ENCODE measurements at regions not wholly inside any gene's neighbourhood (a gene's known extent, or its start where the extent isn't known, plus 50 kb on each side); places are given as distances from the start of the nearest gene placed in this dataset.

DNA sequence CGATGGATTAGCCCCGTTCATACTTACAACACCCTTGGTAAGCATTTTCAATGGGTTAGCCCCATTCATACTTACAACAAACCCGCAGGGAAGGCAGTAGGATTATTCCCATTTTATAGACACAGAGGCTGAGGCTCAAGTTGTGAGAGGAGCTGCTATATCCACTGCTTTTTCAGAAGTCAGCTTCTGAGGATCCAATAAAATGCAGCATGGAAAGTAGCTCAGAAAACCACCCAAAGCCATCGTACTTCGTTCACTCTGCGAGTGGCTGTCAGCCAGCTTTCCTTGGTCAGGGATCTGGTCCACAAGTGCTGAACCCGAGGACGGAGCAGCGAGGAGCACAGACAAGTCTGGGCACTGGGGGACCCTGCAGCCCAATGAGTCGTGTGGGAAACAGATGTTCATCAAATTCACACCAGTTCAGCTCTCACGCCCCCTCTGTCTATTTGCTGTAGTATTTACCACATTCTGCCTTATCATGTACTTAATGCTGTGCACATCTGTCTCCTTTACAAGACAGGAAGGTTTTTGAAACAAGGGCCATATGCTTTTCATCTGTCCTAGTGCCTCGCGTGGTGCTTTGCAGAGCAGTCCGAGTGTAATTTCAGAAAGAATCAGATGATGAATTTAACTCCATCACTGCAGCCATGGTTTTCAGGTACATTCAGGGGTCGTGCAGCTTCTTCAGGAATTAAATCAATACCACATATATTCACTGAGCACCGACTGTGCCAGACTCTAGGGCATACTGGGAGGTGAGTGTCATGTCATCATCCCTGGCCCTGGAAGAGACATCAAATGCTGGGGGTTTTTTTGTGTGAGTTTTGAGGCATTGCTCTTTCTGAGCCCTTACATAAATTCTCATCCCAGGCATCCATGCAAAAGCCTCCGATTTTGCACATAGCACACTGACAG lies 256.9 kb downstream of the CDH26 start:
- Mint-ChIP-seq H3K4me1 (ENCODE audit: low read depth) (peaks cover 3% of the 10 kb centered on the region), H3K27ac (ENCODE audit: unreplicated experiment) (no peak overlapping the region), H3K9me3 (ENCODE audit: low read depth) (no peaks in the 10 kb centered on the region), H3K4me3 (ENCODE audit: unreplicated experiment) (no peak overlapping the region), H3K36me3 (ENCODE audit: low read depth) (no peaks in the 10 kb centered on the region), H3K27me3 (ENCODE audit: low read depth) (peaks cover 23% of the 10 kb centered on the region)
- no peak for DNase-seq (ENCODE audit: low spot score)
- TF ChIP-seq, protein P1, sequence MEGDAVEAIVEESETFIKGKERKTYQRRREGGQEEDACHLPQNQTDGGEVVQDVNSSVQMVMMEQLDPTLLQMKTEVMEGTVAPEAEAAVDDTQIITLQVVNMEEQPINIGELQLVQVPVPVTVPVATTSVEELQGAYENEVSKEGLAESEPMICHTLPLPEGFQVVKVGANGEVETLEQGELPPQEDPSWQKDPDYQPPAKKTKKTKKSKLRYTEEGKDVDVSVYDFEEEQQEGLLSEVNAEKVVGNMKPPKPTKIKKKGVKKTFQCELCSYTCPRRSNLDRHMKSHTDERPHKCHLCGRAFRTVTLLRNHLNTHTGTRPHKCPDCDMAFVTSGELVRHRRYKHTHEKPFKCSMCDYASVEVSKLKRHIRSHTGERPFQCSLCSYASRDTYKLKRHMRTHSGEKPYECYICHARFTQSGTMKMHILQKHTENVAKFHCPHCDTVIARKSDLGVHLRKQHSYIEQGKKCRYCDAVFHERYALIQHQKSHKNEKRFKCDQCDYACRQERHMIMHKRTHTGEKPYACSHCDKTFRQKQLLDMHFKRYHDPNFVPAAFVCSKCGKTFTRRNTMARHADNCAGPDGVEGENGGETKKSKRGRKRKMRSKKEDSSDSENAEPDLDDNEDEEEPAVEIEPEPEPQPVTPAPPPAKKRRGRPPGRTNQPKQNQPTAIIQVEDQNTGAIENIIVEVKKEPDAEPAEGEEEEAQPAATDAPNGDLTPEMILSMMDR (IDR thresholded peaks at IDR 0.05): peak; percentile 9

DNA sequence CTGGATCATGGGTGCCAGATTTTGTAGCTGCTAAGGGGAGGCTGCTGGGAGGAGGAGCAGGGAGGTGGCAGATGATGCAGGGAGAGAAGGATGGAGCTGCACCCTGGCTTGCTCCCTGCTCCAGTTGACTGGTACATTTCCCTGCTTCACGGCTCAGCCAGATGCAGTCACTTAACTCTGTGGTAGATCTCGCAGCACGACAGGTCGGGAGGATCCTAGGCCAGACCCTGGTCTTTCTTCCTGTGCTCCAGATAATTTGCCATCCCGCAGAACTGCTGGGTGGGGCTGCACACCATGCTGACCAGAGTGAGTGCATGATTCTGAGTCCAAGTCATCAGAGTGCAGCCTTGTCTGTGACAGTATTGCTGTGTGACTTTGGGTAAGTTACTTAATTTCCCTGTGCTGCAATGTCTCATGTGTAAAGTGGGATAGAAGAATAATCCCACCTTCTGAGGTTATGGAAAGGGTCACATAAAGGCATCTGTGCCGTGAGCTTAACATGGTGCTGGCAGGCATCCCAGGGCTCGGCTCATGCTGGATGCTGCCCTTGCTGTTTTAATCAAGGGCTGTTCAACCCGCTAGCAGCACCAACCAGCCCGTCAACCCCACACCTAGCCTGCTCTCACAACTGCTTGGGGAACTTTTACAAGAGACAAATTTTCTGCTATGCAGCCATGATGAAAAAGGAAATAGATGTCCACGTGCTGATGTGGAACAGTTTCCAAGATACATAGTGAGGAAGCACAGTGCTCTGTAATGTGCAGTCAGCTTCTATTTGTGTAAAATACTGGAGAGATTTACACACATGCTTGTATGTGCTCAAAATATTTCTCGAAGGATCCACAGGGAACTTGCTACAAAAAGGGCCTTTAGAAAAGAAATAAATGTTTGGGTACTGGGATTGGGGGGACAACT lies 257.9 kb downstream of the CDH26 start:
- Mint-ChIP-seq H3K4me1 (ENCODE audit: low read depth) (peaks cover 2% of the 10 kb centered on the region), H3K4me3 (ENCODE audit: unreplicated experiment) (no peak overlapping the region), H3K9me3 (ENCODE audit: low read depth) (no peaks in the 10 kb centered on the region), H3K27ac (ENCODE audit: unreplicated experiment) (no peak overlapping the region), H3K27me3 (ENCODE audit: low read depth) (peaks cover 21% of the 10 kb centered on the region), H3K36me3 (ENCODE audit: low read depth) (no peaks in the 10 kb centered on the region)
- DNase-seq (ENCODE audit: low spot score): no peak
- TF ChIP-seq, protein P1 (IDR thresholded peaks at IDR 0.05): no peak

DNA sequence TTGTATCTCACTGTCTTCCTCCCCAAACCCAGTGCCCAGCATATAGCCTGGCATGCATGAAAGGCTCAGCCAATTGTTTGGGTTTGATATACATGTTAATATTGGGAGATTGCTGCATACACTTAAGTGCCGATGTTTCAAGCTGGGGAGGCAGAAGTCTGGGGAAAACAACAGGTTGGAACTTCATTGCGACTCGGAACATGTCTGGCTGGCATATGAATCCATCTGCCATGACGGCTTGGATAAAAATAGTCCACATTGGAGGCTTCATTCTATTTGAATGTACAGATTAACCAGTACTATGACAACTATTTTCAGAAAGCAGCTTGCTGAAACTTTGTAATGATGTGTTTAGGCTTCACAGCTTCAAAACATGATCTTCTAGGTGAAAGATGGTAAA lies 261.0 kb downstream of the CDH26 start:
- Mint-ChIP-seq H3K27ac (ENCODE audit: unreplicated experiment) (no peak overlapping the region), H3K9me3 (ENCODE audit: low read depth) (peaks cover 3% of the 10 kb centered on the region), H3K4me3 (ENCODE audit: unreplicated experiment) (no peak overlapping the region), H3K27me3 (ENCODE audit: low read depth) (peaks cover 25% of the 10 kb centered on the region), H3K36me3 (ENCODE audit: low read depth) (no peaks in the 10 kb centered on the region), H3K4me1 (ENCODE audit: low read depth) (no peaks in the 10 kb centered on the region)
- TF ChIP-seq, protein P1 (IDR thresholded peaks at IDR 0.05): no peak
- DNase-seq (ENCODE audit: low spot score): no peak

DNA sequence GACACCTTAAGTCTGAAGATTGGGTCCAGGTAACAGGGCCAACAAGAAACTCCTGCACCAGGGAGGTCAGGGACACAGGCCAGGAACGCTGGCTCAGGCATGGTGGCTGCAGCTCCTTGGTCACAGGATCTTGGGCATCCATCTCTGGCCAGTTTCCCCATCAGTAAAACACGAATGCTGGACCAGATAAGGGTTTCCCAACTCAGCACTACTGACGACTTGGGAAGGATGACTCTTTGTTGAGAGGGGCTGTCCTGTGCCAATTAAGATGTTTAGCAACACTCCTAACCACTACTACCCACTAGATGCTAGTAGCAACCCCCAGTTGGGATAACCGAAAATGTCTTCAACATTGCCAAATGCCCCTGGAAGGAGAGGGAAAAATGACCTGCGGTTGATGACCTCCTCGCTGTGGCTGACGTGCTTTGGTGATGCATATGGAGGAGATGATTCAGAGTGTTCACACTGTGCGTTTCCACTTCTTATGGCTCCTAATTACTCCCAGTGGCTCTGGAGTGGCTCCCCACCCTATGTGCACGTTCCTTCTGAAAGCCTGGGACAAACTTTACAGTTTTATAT lies 261.9 kb downstream of the CDH26 start:
- no peak for DNase-seq (ENCODE audit: low spot score)
- no peak overlapping the region for H3K4me3 Mint-ChIP-seq (ENCODE audit: unreplicated experiment)
- H3K9me3 Mint-ChIP-seq (ENCODE audit: low read depth): peaks cover 3% of the 10 kb centered on the region
- no peaks in the 10 kb centered on the region for H3K4me1 Mint-ChIP-seq (ENCODE audit: low read depth)
- H3K36me3 Mint-ChIP-seq (ENCODE audit: low read depth): no peaks in the 10 kb centered on the region
- TF ChIP-seq, protein P1 (IDR thresholded peaks at IDR 0.05): no peak
- peaks cover 22% of the 10 kb centered on the region for H3K27me3 Mint-ChIP-seq (ENCODE audit: low read depth)
- no peak overlapping the region for H3K27ac Mint-ChIP-seq (ENCODE audit: unreplicated experiment)

DNA sequence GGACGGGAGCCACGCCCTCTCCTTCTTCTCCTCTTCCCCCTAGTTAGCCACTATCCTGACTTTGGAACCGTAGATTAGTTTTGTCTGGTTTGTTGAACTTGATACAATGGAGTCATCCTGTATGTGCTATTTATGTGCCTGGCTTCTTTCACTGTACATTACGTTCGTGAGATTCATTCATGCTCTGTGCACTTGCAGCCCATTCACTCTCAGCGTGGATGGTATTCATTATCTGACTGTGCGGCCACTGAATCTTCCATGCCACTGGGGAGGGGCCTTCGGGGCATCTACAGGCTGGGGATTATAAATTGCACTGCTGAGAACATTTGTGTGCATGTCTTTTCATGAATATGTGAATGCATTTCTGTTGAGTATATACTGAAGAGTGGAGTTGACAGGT lies 262.5 kb downstream of the CDH26 start:
- TF ChIP-seq, protein P1 (IDR thresholded peaks at IDR 0.05): no peak
- H3K27me3 Mint-ChIP-seq (ENCODE audit: low read depth): peaks cover 15% of the 10 kb centered on the region
- H3K4me1 Mint-ChIP-seq (ENCODE audit: low read depth): no peaks in the 10 kb centered on the region
- DNase-seq (ENCODE audit: low spot score): no peak
- peaks cover 3% of the 10 kb centered on the region for H3K9me3 Mint-ChIP-seq (ENCODE audit: low read depth)
- no peak overlapping the region for H3K27ac Mint-ChIP-seq (ENCODE audit: unreplicated experiment)
- no peak overlapping the region for H3K4me3 Mint-ChIP-seq (ENCODE audit: unreplicated experiment)
- no peaks in the 10 kb centered on the region for H3K36me3 Mint-ChIP-seq (ENCODE audit: low read depth)
